ENCODE measurements at regions not wholly inside any gene's neighbourhood (a gene's known extent, or its start where the extent isn't known, plus 50 kb on each side); places are given as distances from the start of the nearest gene placed in this dataset.

DNA sequence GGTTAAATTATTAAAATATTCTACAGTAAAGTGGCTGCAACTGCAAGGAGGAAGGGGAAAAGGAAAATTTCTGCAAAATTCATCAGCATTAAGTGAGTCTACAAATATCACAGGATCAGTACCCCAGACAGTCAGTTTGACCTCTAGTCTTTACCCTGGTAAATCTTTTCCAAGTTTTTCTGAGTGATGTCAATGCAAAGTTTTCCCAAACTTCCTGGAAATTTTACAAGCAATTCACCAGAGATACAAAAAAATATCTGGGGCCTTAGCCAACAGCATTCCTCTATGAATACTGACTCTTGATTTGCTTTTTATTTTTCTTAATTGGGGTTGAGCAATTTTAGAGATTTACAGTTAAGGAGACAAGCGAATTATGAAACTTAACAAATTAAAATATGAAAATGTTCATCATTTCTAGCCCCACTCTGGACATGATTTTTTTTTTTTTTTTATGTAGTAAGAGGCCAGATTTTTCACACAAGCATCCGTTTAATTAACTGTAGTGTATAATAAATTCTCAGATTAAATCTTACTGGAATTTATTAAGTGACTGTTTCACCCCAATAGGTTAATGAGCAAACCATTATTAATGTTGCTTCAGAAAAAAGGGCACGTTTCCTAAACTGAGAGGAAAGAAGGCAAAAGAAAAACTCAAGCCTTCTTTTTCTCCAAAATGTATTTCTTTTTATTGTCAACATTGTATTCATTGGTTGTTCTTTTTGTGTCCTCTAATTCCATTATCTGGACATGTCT is 539.5 kb upstream of the FZD8 start:
- TF ChIP-seq CTCF (IDR thresholded peaks at IDR 0.05; ENCODE audit: insufficient read depth, low read length, poor library complexity, severe bottlenecking) = no peak
- no peaks in the 10 kb centered on the region for H3K36me3 ChIP-seq (ENCODE audit: control insufficient read depth, insufficient read depth, low read length)
- no peak overlapping the region for H3K4me3 ChIP-seq (ENCODE audit: low read depth, low read length)
- H3K27me3 ChIP-seq (ENCODE audit: control insufficient read depth, insufficient read depth, low read length) = no peaks in the 10 kb centered on the region
- DNase-seq (ENCODE audit: low read depth) = no peak

GRCh38 chr10:36178616-36179015 is 536.5 kb upstream of the FZD8 start:
- no peaks in the 10 kb centered on the region for H3K36me3 ChIP-seq (ENCODE audit: control insufficient read depth, insufficient read depth, low read length)
- DNase-seq (ENCODE audit: low read depth) = no peak
- H3K4me3 ChIP-seq (ENCODE audit: low read depth, low read length) = no peak overlapping the region
- TF ChIP-seq CTCF (IDR thresholded peaks at IDR 0.05; ENCODE audit: insufficient read depth, low read length, poor library complexity, severe bottlenecking) = no peak
- no peaks in the 10 kb centered on the region for H3K27me3 ChIP-seq (ENCODE audit: control insufficient read depth, insufficient read depth, low read length)

DNA sequence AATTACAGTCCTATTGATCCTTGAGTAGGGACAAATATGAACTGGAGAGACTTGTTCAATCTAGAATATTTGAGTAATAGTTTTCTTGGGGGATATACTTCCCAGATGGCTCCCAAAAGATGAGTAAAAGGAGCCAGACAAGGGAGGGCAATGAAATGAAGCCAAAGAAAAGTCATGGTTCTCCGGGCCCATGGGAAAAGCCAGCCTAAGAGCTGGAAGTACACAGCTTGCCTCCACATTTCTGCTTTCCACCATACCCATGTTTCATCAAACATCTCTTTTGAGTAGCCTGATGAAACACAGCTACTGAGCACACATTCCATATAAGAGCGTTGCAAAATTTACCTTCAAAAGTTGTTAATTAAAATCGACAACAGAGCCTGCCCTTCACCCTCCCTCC is 535.0 kb upstream of the FZD8 start:
- no peak for DNase-seq (ENCODE audit: low read depth)
- Histone ChIP-seq H3K4me3 (ENCODE audit: low read depth, low read length) (no peak overlapping the region), H3K27me3 (ENCODE audit: control insufficient read depth, insufficient read depth, low read length) (no peaks in the 10 kb centered on the region), H3K36me3 (ENCODE audit: control insufficient read depth, insufficient read depth, low read length) (no peaks in the 10 kb centered on the region)
- TF ChIP-seq CTCF (IDR thresholded peaks at IDR 0.05; ENCODE audit: insufficient read depth, low read length, poor library complexity, severe bottlenecking) = no peak

DNA sequence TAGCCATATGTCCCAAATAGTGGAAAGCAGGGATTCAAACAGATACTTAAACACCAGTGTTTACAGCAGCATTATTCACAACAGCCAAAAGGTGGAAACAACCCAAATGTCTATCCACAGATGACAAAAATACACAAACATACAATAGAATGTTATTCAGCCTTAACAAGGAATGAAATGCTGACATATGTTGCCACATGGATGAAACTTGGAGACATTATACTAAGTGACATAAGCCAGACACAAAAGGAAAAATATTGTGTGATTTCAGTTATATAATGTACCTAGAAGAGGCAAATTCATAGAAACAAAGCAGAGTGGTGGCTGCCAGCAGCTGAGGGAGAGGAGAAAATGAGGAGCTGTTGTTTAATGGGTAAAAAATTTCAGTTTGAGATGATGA is 533.9 kb upstream of the FZD8 start:
- H3K36me3 ChIP-seq (ENCODE audit: control insufficient read depth, insufficient read depth, low read length) = no peaks in the 10 kb centered on the region
- no peaks in the 10 kb centered on the region for H3K27me3 ChIP-seq (ENCODE audit: control insufficient read depth, insufficient read depth, low read length)
- no peak for TF ChIP-seq CTCF (IDR thresholded peaks at IDR 0.05; ENCODE audit: insufficient read depth, low read length, poor library complexity, severe bottlenecking)
- H3K4me3 ChIP-seq (ENCODE audit: low read depth, low read length) = no peak overlapping the region
- no peak for DNase-seq (ENCODE audit: low read depth)

DNA sequence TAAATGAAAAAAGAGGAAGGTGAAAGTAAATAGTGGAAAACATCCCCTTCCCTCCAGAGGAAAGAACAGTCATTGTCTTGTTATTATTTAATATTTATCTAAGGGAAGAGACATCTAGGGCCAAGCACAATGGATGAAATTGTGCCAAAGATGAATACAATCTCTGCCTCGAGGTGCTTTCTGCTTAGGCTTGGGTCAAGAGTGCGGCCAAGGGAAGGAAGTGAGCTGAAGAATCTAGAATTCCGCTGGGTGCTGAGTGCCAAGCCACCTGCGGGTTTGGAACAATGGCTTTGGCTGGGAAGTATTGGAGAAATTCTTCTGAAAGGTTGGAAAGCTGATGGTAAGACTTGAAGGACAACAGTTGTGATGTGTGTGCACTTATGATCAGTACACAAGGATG is 531.3 kb upstream of the FZD8 start:
- TF ChIP-seq CTCF (IDR thresholded peaks at IDR 0.05; ENCODE audit: insufficient read depth, low read length, poor library complexity, severe bottlenecking) = no peak
- Histone ChIP-seq H3K27me3 (ENCODE audit: control insufficient read depth, insufficient read depth, low read length) (no peaks in the 10 kb centered on the region), H3K36me3 (ENCODE audit: control insufficient read depth, insufficient read depth, low read length) (no peaks in the 10 kb centered on the region), H3K4me3 (ENCODE audit: low read depth, low read length) (no peak overlapping the region)
- DNase-seq (ENCODE audit: low read depth) = no peak

Data from kidney epithelial cell (primary cell).